DND-41 (cell line): ENCODE measurements at regions not wholly inside any gene's neighbourhood (a gene's known extent, or its start where the extent isn't known, plus 50 kb on each side); places are given as distances from the start of the nearest gene placed in this dataset.

Experiments
- ATAC-seq: fragments of 200-7000 bp; cut with Tn5 transposase; 3 replicates; pipeline ENCODE4 v1.9.1; 2021; ENCODE audit warnings: low read depth; ENCODE audit not compliant: insufficient read depth
- DNase-seq: peaks from one replicate; pipeline ENCODE4 v3.0.0-alpha.2; 2020
- H2AFZ ChIP-seq: 2 replicates; pipeline ENCODE4 v1.6.0; 2012; ENCODE audit warnings: low read depth, low read length
- H3K27ac ChIP-seq: 2 replicates; pipeline ENCODE4 v1.5.1; 2012; ENCODE audit warnings: low read length, inconsistent platforms
- H3K27me3 ChIP-seq: fragments of 200-600 bp; sonication (generic); 2 replicates; pipeline ENCODE4 v1.6.0; 2012; ENCODE audit warnings: low read length, mild to moderate bottlenecking, inconsistent platforms; ENCODE audit not compliant: insufficient read depth, poor library complexity
- H3K36me3 ChIP-seq: 2 replicates; pipeline ENCODE4 v1.5.1; 2012; ENCODE audit warnings: low read length, inconsistent platforms; ENCODE audit not compliant: insufficient read depth
- H3K4me1 ChIP-seq: 2 replicates; pipeline ENCODE4 v1.5.1; 2012; ENCODE audit warnings: mild to moderate bottlenecking, low read length; ENCODE audit not compliant: insufficient read depth
- H3K4me2 ChIP-seq: 2 replicates; pipeline ENCODE4 v1.6.0; 2012; ENCODE audit warnings: mild to moderate bottlenecking, moderate library complexity, low read length, inconsistent platforms; ENCODE audit not compliant: insufficient read depth
- H3K4me3 ChIP-seq, 2 experiments: fragments of 200-600 bp in 1 of 2; shearing (Covaris generic) in 1 of 2; 2 replicates each; pipeline ENCODE4 v1.5.1; 2012 to 2016; ENCODE audit warnings: inconsistent platforms in 2 of 2, low read length in 2 of 2, mild to moderate bottlenecking in 2 of 2, low read depth in 1 of 2, moderate library complexity in 1 of 2
- H3K79me2 ChIP-seq: 2 replicates; pipeline ENCODE4 v1.6.0; 2012; ENCODE audit warnings: low read length, inconsistent platforms; ENCODE audit not compliant: insufficient read depth
- H3K9ac ChIP-seq: 2 replicates; pipeline ENCODE4 v1.6.0; 2012; ENCODE audit warnings: low read depth, mild to moderate bottlenecking, inconsistent platforms, low read length, moderate library complexity
- H3K9me3 ChIP-seq: 2 replicates; pipeline ENCODE4 v1.5.1; 2012; ENCODE audit warnings: low read length, moderate library complexity, mild to moderate bottlenecking, inconsistent platforms; ENCODE audit not compliant: insufficient read depth, severe bottlenecking
- H4K20me1 ChIP-seq: 2 replicates; pipeline ENCODE4 v1.6.0; 2012; ENCODE audit warnings: low read length; ENCODE audit not compliant: insufficient read depth
- CTCF ChIP-seq: IDR thresholded peaks from 2 replicates; pipeline ENCODE4 v1.5.1; 2012; ENCODE audit warnings: borderline replicate concordance, low read length, moderate library complexity, mild to moderate bottlenecking; ENCODE audit not compliant: poor library complexity, severe bottlenecking; ENCODE audit errors: extremely low read depth
- EZH2 ChIP-seq: IDR thresholded peaks from 3 replicates; pipeline ENCODE4 v1.6.1; 2012; ENCODE audit warnings: borderline replicate concordance, low read depth, mild to moderate bottlenecking, moderate library complexity, low read length, inconsistent platforms; ENCODE audit not compliant: severe bottlenecking

- no peak for ATAC-seq
- Histone ChIP-seq H3K27ac (no peak overlapping the region), H3K27me3 (no peaks in the 10 kb centered on the region)
Observed at GRCh38 chr4:106512706-106513105, 144.1 kb upstream of the GIMD1 start.

GRCh38 chr4:106507440-106507839 lies 138.9 kb upstream of the GIMD1 start:
- no peaks in the 10 kb centered on the region for H3K9me3 ChIP-seq
- H3K4me1 ChIP-seq, result no peaks in the 10 kb centered on the region
- no peaks in the 10 kb centered on the region for H3K27me3 ChIP-seq
- no peak overlapping the region for H2AFZ ChIP-seq
- no peak overlapping the region for H3K4me3 ChIP-seq
- no peak overlapping the region for H3K4me2 ChIP-seq
- H3K79me2 ChIP-seq, result no peaks in the 10 kb centered on the region
- no peak for DNase-seq
- H4K20me1 ChIP-seq, result no peaks in the 10 kb centered on the region
- ATAC-seq, result no peak
- no peak overlapping the region for H3K9ac ChIP-seq
- H3K27ac ChIP-seq, result no peak overlapping the region
- no peaks in the 10 kb centered on the region for H3K36me3 ChIP-seq
- TF ChIP-seq CTCF (no peak), EZH2 (no peak)

More at GRCh38 chr4:106512706-106513105, 144.1 kb upstream of the GIMD1 start:
- Histone ChIP-seq H3K9ac (no peak overlapping the region), H3K4me2 (no peak overlapping the region), H3K4me3 (no peak overlapping the region), H2AFZ (no peak overlapping the region), H3K79me2 (no peaks in the 10 kb centered on the region), H3K36me3 (no peaks in the 10 kb centered on the region), H4K20me1 (no peaks in the 10 kb centered on the region), H3K9me3 (no peaks in the 10 kb centered on the region), H3K4me1 (no peaks in the 10 kb centered on the region)
- DNase-seq, result no peak
- no peak for TF ChIP-seq CTCF
- no peak for TF ChIP-seq EZH2

- H3K4me2 ChIP-seq, result no peak overlapping the region
- H2AFZ ChIP-seq, result no peak overlapping the region
- no peaks in the 10 kb centered on the region for H3K9me3 ChIP-seq
- no peaks in the 10 kb centered on the region for H4K20me1 ChIP-seq
- no peak overlapping the region for H3K4me3 ChIP-seq
- no peak for DNase-seq
- H3K9ac ChIP-seq, result no peak overlapping the region
- no peak for ATAC-seq
- no peaks in the 10 kb centered on the region for H3K27me3 ChIP-seq
- H3K79me2 ChIP-seq, result no peaks in the 10 kb centered on the region
- TF ChIP-seq EZH2 (no peak), CTCF (no peak)
- no peaks in the 10 kb centered on the region for H3K36me3 ChIP-seq
- no peaks in the 10 kb centered on the region for H3K4me1 ChIP-seq
- no peak overlapping the region for H3K27ac ChIP-seq
Observed at GRCh38 chr4:106503116-106504050, 134.8 kb upstream of the GIMD1 start.
